SK-N-SH (cell line): ENCODE measurements at regions not wholly inside any gene's neighbourhood (a gene's known extent, or its start where the extent isn't known, plus 50 kb on each side); places are given as distances from the start of the nearest gene placed in this dataset.

Source experiments
- CHD2 ChIP-seq: fragments of 150-350 bp; IDR thresholded peaks from 2 replicates; pipeline ENCODE4 v1.6.1; 2018; ENCODE audit warnings: low read length; ENCODE audit not compliant: partially characterized antibody
- CTCF ChIP-seq: fragments of 200-600 bp; sonication (generic); IDR thresholded peaks from 2 replicates; pipeline ENCODE4 v1.6.1; 2017; ENCODE audit warnings: antibody characterized with exemption, mild to moderate bottlenecking, moderate library complexity
- EP300 ChIP-seq, 2 experiments: IDR thresholded peaks; 2 replicates each; pipeline versions ENCODE4 v1.4.0 to v1.6.1; 2012; ENCODE audit warnings: borderline replicate concordance in 1 of 2, low read depth in 1 of 2, low read length in 1 of 2
- FOXM1 ChIP-seq: IDR thresholded peaks from 2 replicates; pipeline ENCODE4 v1.4.0; 2012; ENCODE audit warnings: low read depth, mild to moderate bottlenecking
- MAX ChIP-seq: IDR thresholded peaks from 2 replicates; pipeline ENCODE4 v1.4.0; 2012; ENCODE audit warnings: low read depth
- NFIC ChIP-seq: IDR thresholded peaks from 2 replicates; pipeline ENCODE4 v1.4.0; 2012; ENCODE audit warnings: borderline replicate concordance
- NRF1 ChIP-seq: IDR thresholded peaks from 2 replicates; pipeline ENCODE4 v1.6.1; 2012; ENCODE audit warnings: low read depth, mild to moderate bottlenecking, low read length
- POLR2AphosphoS5 ChIP-seq: IDR thresholded peaks from 2 replicates; pipeline ENCODE4 v1.6.1; 2012; ENCODE audit warnings: low read depth, low read length
- RFX5 ChIP-seq: IDR thresholded peaks from 2 replicates; pipeline ENCODE4 v1.6.1; 2012; ENCODE audit warnings: mild to moderate bottlenecking, improper control_type of control experiment, low read length
- TAF1 ChIP-seq: IDR thresholded peaks from 2 replicates; pipeline ENCODE4 v1.6.1; 2012; ENCODE audit warnings: low read depth, mild to moderate bottlenecking, low read length, moderate library complexity, borderline replicate concordance
- TCF12 ChIP-seq: IDR thresholded peaks from 2 replicates; pipeline ENCODE4 v1.4.0; 2012
- TEAD4 ChIP-seq: IDR thresholded peaks from 2 replicates; pipeline ENCODE4 v1.4.0; 2012; ENCODE audit warnings: mild to moderate bottlenecking, borderline replicate concordance; ENCODE audit not compliant: insufficient read depth
- TF ChIP-seq, protein P1 (sequence below): IDR thresholded peaks from 2 replicates; pipeline ENCODE4 v1.4.0; 2012; ENCODE audit warnings: low read depth, borderline replicate concordance
- TF ChIP-seq, protein P2 (sequence below): fragments of 150-350 bp; IDR thresholded peaks from 2 replicates; pipeline ENCODE4 v1.6.1; 2017; ENCODE audit warnings: antibody characterized with exemption, low read length, low read depth, borderline replicate concordance

- TF ChIP-seq FOXM1 (no peak), NRF1 (no peak), RFX5 (no peak), CTCF (no peak), EP300 (IDR thresholded peaks at IDR 0.05; ENCODE audit: borderline replicate concordance in 1 of 2, low read depth in 1 of 2, low read length in 1 of 2) (no peak), MAX (no peak), TEAD4 (no peak), TCF12 (no peak), NFIC (no peak), POLR2AphosphoS5 (no peak), CHD2 (no peak), TAF1 (no peak)
- TF ChIP-seq, protein P1, sequence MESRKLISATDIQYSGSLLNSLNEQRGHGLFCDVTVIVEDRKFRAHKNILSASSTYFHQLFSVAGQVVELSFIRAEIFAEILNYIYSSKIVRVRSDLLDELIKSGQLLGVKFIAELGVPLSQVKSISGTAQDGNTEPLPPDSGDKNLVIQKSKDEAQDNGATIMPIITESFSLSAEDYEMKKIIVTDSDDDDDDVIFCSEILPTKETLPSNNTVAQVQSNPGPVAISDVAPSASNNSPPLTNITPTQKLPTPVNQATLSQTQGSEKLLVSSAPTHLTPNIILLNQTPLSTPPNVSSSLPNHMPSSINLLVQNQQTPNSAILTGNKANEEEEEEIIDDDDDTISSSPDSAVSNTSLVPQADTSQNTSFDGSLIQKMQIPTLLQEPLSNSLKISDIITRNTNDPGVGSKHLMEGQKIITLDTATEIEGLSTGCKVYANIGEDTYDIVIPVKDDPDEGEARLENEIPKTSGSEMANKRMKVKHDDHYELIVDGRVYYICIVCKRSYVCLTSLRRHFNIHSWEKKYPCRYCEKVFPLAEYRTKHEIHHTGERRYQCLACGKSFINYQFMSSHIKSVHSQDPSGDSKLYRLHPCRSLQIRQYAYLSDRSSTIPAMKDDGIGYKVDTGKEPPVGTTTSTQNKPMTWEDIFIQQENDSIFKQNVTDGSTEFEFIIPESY, result no peak
- TF ChIP-seq, protein P2, sequence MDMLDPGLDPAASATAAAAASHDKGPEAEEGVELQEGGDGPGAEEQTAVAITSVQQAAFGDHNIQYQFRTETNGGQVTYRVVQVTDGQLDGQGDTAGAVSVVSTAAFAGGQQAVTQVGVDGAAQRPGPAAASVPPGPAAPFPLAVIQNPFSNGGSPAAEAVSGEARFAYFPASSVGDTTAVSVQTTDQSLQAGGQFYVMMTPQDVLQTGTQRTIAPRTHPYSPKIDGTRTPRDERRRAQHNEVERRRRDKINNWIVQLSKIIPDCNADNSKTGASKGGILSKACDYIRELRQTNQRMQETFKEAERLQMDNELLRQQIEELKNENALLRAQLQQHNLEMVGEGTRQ, result no peak
Observed at GRCh38 chr7:80316811-80317210, 182.2 kb downstream of the GNAI1 start.
